ENCODE measurements at regions not wholly inside any gene's neighbourhood (a gene's known extent, or its start where the extent isn't known, plus 50 kb on each side); places are given as distances from the start of the nearest gene placed in this dataset.

DNA sequence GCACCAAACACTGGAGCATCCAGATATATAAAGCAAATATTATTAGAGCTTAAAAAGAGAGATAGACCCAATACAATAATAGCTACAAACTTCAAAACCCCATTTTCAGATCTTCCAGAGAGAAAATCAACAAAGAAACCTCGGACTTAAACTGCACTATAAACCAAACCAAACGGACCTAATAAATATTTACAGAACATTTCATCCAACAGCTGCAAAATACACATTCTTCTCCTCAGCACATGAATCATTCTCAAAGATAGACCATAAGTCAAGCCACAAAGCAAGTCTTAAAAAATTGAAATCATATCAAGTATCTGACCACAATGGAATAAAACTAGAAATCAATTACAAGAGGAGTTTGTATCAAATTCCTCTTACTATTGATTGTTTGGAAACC is 140.2 kb upstream of the OTOS start:
- TF ChIP-seq, protein P1, sequence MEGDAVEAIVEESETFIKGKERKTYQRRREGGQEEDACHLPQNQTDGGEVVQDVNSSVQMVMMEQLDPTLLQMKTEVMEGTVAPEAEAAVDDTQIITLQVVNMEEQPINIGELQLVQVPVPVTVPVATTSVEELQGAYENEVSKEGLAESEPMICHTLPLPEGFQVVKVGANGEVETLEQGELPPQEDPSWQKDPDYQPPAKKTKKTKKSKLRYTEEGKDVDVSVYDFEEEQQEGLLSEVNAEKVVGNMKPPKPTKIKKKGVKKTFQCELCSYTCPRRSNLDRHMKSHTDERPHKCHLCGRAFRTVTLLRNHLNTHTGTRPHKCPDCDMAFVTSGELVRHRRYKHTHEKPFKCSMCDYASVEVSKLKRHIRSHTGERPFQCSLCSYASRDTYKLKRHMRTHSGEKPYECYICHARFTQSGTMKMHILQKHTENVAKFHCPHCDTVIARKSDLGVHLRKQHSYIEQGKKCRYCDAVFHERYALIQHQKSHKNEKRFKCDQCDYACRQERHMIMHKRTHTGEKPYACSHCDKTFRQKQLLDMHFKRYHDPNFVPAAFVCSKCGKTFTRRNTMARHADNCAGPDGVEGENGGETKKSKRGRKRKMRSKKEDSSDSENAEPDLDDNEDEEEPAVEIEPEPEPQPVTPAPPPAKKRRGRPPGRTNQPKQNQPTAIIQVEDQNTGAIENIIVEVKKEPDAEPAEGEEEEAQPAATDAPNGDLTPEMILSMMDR (IDR thresholded peaks at IDR 0.05; ENCODE audit: unreplicated experiment), result no peak
- DNase-seq (ENCODE audit: low spot score), result no peak
- no peaks in the 10 kb centered on the region for H3K27me3 Mint-ChIP-seq (ENCODE audit: unreplicated experiment)
- H3K27ac Mint-ChIP-seq (ENCODE audit: unreplicated experiment), result no peak overlapping the region
- no peaks in the 10 kb centered on the region for H3K4me1 Mint-ChIP-seq (ENCODE audit: unreplicated experiment)
- H3K36me3 Mint-ChIP-seq (ENCODE audit: low read depth, unreplicated experiment), result no peaks in the 10 kb centered on the region
- H3K9me3 Mint-ChIP-seq (ENCODE audit: unreplicated experiment), result no peaks in the 10 kb centered on the region
- no peak overlapping the region for H3K4me3 Mint-ChIP-seq (ENCODE audit: unreplicated experiment)

DNA sequence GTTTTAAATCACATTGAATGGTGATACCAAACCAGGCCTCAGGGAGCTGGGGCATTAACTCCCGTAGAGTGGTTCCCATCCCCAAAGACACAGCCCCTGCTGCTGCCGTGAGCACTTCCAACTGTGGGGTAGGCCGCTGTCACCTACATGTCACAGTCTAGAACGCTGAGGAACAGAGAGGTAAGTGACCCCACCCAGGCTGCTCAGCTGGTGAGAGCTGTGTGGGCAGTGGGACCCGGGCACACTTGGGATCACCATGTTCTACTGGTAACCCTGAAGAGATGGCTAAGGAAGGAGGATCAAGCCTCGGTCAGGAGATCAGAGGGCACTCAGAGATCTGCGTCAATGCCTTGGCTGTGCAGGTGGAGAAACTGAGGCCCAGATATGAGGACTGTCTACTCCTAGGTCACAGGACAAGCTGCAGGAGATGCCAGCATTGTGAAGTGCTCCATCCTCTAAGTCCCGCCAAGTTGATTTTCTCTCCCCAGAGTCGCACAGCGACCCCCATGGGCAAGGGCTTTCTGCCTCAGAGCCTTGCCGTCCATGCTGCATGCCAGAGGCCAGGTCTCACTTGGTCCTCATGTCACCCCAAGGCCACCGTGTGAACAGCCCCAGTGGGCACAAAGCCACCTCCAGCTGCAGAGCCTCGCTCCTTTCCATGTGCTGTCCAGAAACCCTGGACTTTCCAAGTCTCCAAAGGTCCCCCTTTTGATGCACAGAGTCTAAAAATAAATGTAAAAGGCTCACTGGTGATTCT is 144.2 kb upstream of the OTOS start:
- Mint-ChIP-seq H3K27me3 (ENCODE audit: unreplicated experiment) (peaks cover 3% of the 10 kb centered on the region), H3K27ac (ENCODE audit: unreplicated experiment) (no peak overlapping the region), H3K36me3 (ENCODE audit: low read depth, unreplicated experiment) (no peaks in the 10 kb centered on the region), H3K4me1 (ENCODE audit: unreplicated experiment) (no peaks in the 10 kb centered on the region), H3K4me3 (ENCODE audit: unreplicated experiment) (no peak overlapping the region), H3K9me3 (ENCODE audit: unreplicated experiment) (no peaks in the 10 kb centered on the region)
- TF ChIP-seq, protein P1 (IDR thresholded peaks at IDR 0.05; ENCODE audit: unreplicated experiment), result no peak
- DNase-seq (ENCODE audit: low spot score), result no peak

DNA sequence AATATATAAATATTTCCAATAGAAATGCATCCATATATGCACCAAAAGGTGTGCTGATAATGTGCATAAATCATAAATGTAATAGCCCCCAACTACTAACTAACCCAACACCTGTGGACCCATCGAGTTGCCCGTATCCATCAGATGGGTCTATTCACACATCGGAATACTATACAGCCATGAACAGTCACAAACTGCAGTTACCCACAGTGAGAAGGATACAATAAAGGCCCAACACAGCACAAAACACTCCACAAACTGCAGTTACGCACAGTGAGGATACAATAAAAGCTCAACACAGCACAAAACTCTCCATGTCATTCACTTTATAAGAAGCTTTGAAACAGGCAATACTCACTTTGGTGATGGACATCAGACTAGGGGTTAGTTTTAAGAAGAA is 145.3 kb upstream of the OTOS start:
- DNase-seq (ENCODE audit: low spot score), result no peak
- TF ChIP-seq, protein P1 (IDR thresholded peaks at IDR 0.05; ENCODE audit: unreplicated experiment), result no peak
- Mint-ChIP-seq H3K27me3 (ENCODE audit: unreplicated experiment) (peaks cover 3% of the 10 kb centered on the region), H3K4me3 (ENCODE audit: unreplicated experiment) (no peak overlapping the region), H3K27ac (ENCODE audit: unreplicated experiment) (no peak overlapping the region), H3K36me3 (ENCODE audit: low read depth, unreplicated experiment) (no peaks in the 10 kb centered on the region), H3K9me3 (ENCODE audit: unreplicated experiment) (no peaks in the 10 kb centered on the region), H3K4me1 (ENCODE audit: unreplicated experiment) (no peaks in the 10 kb centered on the region)

DNA sequence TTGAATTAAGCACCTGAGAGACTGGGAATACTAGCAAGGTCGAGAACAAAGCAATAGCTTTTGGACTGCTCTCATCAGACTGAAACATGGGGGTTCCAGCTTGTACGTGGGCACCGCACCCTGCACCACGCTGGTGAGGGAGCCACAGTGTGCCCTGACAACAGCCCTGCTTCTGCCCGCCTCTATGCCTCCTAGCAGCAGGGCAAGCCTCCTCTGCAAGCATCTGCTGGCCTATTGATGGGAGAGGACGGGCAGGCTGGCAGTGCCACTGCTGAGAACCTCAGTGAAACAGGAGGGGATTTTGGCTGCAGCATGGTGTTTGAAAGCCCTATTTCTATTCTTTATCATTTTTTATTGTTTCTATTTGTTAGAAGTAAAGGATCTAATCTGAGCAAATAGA is 146.1 kb upstream of the OTOS start:
- no peak for DNase-seq (ENCODE audit: low spot score)
- Mint-ChIP-seq H3K9me3 (ENCODE audit: unreplicated experiment) (no peaks in the 10 kb centered on the region), H3K27me3 (ENCODE audit: unreplicated experiment) (peaks cover 3% of the 10 kb centered on the region), H3K36me3 (ENCODE audit: low read depth, unreplicated experiment) (no peaks in the 10 kb centered on the region), H3K4me3 (ENCODE audit: unreplicated experiment) (no peak overlapping the region), H3K4me1 (ENCODE audit: unreplicated experiment) (no peaks in the 10 kb centered on the region), H3K27ac (ENCODE audit: unreplicated experiment) (no peak overlapping the region)
- TF ChIP-seq, protein P1 (IDR thresholded peaks at IDR 0.05; ENCODE audit: unreplicated experiment), result no peak

DNA sequence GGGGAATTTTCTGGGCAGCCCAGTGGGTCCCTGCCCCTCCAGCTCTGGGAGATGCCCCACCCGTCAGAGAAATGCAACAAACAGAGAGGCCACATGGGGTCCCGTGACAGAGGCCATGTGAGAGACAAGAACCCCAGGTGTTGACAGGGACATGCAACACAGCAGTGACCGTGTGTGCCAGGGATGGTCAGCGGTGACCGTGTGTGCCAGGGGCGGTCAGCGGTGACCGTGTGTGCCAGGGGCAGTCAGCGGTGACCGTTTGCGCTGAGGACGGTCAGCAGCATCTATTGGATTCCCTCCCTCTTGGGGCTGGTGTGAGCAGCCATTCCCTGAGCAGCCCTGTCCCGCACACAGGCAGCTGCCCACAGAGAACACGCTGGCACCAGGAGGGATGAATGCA is 146.6 kb upstream of the OTOS start:
- Mint-ChIP-seq H3K36me3 (ENCODE audit: low read depth, unreplicated experiment) (no peaks in the 10 kb centered on the region), H3K9me3 (ENCODE audit: unreplicated experiment) (no peaks in the 10 kb centered on the region), H3K4me3 (ENCODE audit: unreplicated experiment) (no peak overlapping the region), H3K27ac (ENCODE audit: unreplicated experiment) (no peak overlapping the region), H3K27me3 (ENCODE audit: unreplicated experiment) (peaks cover 3% of the 10 kb centered on the region), H3K4me1 (ENCODE audit: unreplicated experiment) (no peaks in the 10 kb centered on the region)
- TF ChIP-seq, protein P1 (IDR thresholded peaks at IDR 0.05; ENCODE audit: unreplicated experiment), result no peak
- DNase-seq (ENCODE audit: low spot score), result no peak
